IgD-negative memory B cell (primary cell): ENCODE measurements at regions not wholly inside any gene's neighbourhood (a gene's known extent, or its start where the extent isn't known, plus 50 kb on each side); places are given as distances from the start of the nearest gene placed in this dataset.

Source experiments
- H3K27ac Mint-ChIP-seq, 3 donors: one replicate each; pipeline ENCODE4 v1.8.0; 2020 to 2022; ENCODE audit warnings: mild to moderate bottlenecking in 3 of 3, mixed read lengths in 3 of 3, moderate library complexity in 1 of 3
- H3K27me3 Mint-ChIP-seq: one replicate; pipeline ENCODE4 v1.8.0; 2021; ENCODE audit warnings: mixed read lengths
- H3K36me3 Mint-ChIP-seq: one replicate; pipeline ENCODE4 v1.8.0; 2020; ENCODE audit warnings: mild to moderate bottlenecking, mixed read lengths
- H3K4me1 Mint-ChIP-seq, 3 donors: one replicate each; pipeline ENCODE4 v1.8.0; 2020 to 2022; ENCODE audit warnings: mixed read lengths in 3 of 3, mild to moderate bottlenecking in 1 of 3
- H3K4me3 Mint-ChIP-seq, 4 donors: one replicate each; pipeline ENCODE4 v1.8.0; 2020 to 2022; ENCODE audit warnings: mild to moderate bottlenecking in 4 of 4, mixed read lengths in 4 of 4, moderate library complexity in 3 of 4
- H3K9me3 Mint-ChIP-seq, 3 donors: one replicate each; pipeline ENCODE4 v1.8.0; 2020 to 2021; ENCODE audit warnings: mixed read lengths in 3 of 3, mild to moderate bottlenecking in 1 of 3

GRCh38 chr7:38052786-38053185 is 125.3 kb upstream of the STARD3NL start:
- no peak overlapping the region for H3K27ac Mint-ChIP-seq
- peaks cover 0 to 7% (median 2%) of the 10 kb centered on the region in 3 donors for H3K9me3 Mint-ChIP-seq
- no peaks in the 10 kb centered on the region for H3K4me1 Mint-ChIP-seq
- peaks cover 6% of the 10 kb centered on the region for H3K27me3 Mint-ChIP-seq
- no peaks in the 10 kb centered on the region for H3K36me3 Mint-ChIP-seq
- no peak overlapping the region for H3K4me3 Mint-ChIP-seq

- Mint-ChIP-seq H3K9me3 (peaks cover 0 to 1% (median under 1%) of the 10 kb centered on the region in 3 donors), H3K27ac (no peak overlapping the region), H3K36me3 (no peaks in the 10 kb centered on the region), H3K4me1 (no peaks in the 10 kb centered on the region), H3K4me3 (no peak overlapping the region), H3K27me3 (peaks cover 6% of the 10 kb centered on the region)
These were observed 123.8 kb upstream of the STARD3NL start for GRCh38 chr7:38054199-38054598.

GRCh38 chr7:38057829-38058228 is 120.2 kb upstream of the STARD3NL start:
- H3K9me3 Mint-ChIP-seq: no peaks in the 10 kb centered on the region
- H3K36me3 Mint-ChIP-seq: no peaks in the 10 kb centered on the region
- H3K27ac Mint-ChIP-seq: no peak overlapping the region
- H3K27me3 Mint-ChIP-seq: peaks cover 10% of the 10 kb centered on the region
- H3K4me1 Mint-ChIP-seq: no peaks in the 10 kb centered on the region
- H3K4me3 Mint-ChIP-seq: no peak overlapping the region

GRCh38 chr7:38060116-38060515 is 117.9 kb upstream of the STARD3NL start:
- Mint-ChIP-seq H3K36me3 (no peaks in the 10 kb centered on the region), H3K4me1 (no peaks in the 10 kb centered on the region), H3K9me3 (no peaks in the 10 kb centered on the region), H3K27me3 (peaks cover 6% of the 10 kb centered on the region), H3K27ac (no peak overlapping the region), H3K4me3 (no peak overlapping the region)

- H3K4me1 Mint-ChIP-seq: no peaks in the 10 kb centered on the region
- H3K27ac Mint-ChIP-seq: no peak overlapping the region
- H3K27me3 Mint-ChIP-seq: peaks cover 6% of the 10 kb centered on the region
- H3K9me3 Mint-ChIP-seq: no peaks in the 10 kb centered on the region
- no peaks in the 10 kb centered on the region for H3K36me3 Mint-ChIP-seq
- H3K4me3 Mint-ChIP-seq: no peak overlapping the region
These were observed 117.4 kb upstream of the STARD3NL start for GRCh38 chr7:38060637-38061036.

GRCh38 chr7:38066391-38066790 is 111.7 kb upstream of the STARD3NL start:
- no peak overlapping the region for H3K4me3 Mint-ChIP-seq
- peaks cover 9% of the 10 kb centered on the region for H3K27me3 Mint-ChIP-seq
- no peaks in the 10 kb centered on the region for H3K9me3 Mint-ChIP-seq
- no peaks in the 10 kb centered on the region for H3K36me3 Mint-ChIP-seq
- no peak overlapping the region for H3K27ac Mint-ChIP-seq
- no peaks in the 10 kb centered on the region for H3K4me1 Mint-ChIP-seq

- H3K9me3 Mint-ChIP-seq: no peaks in the 10 kb centered on the region
- peaks cover 5% of the 10 kb centered on the region for H3K27me3 Mint-ChIP-seq
- H3K36me3 Mint-ChIP-seq: no peaks in the 10 kb centered on the region
These were observed 109.6 kb upstream of the STARD3NL start for GRCh38 chr7:38068461-38068860.

GRCh38 chr7:38069052-38069451 is 109.0 kb upstream of the STARD3NL start:
- no peaks in the 10 kb centered on the region for H3K4me1 Mint-ChIP-seq
- H3K4me3 Mint-ChIP-seq: no peak overlapping the region
- peaks cover 7% of the 10 kb centered on the region for H3K27me3 Mint-ChIP-seq
- no peak overlapping the region for H3K27ac Mint-ChIP-seq
- no peaks in the 10 kb centered on the region for H3K36me3 Mint-ChIP-seq
- peaks cover 0 to 2% (median 0%) of the 10 kb centered on the region in 3 donors for H3K9me3 Mint-ChIP-seq

More at GRCh38 chr7:38068461-38068860, 109.6 kb upstream of the STARD3NL start:
- Mint-ChIP-seq H3K4me3 (no peak overlapping the region), H3K27ac (no peak overlapping the region), H3K4me1 (no peaks in the 10 kb centered on the region)

GRCh38 chr7:38070718-38071117 is 107.3 kb upstream of the STARD3NL start:
- Mint-ChIP-seq H3K27ac (no peak overlapping the region), H3K27me3 (peaks cover 10% of the 10 kb centered on the region)

GRCh38 chr7:38086857-38087256 is 91.2 kb upstream of the STARD3NL start:
- H3K4me1 Mint-ChIP-seq: no peaks in the 10 kb centered on the region
- no peak overlapping the region for H3K4me3 Mint-ChIP-seq
- peaks cover 2% of the 10 kb centered on the region for H3K36me3 Mint-ChIP-seq
- H3K27me3 Mint-ChIP-seq: peaks cover 2% of the 10 kb centered on the region
- peaks cover 5 to 15% (median 6%) of the 10 kb centered on the region in 3 donors for H3K9me3 Mint-ChIP-seq
- no peak overlapping the region for H3K27ac Mint-ChIP-seq

More at GRCh38 chr7:38070718-38071117, 107.3 kb upstream of the STARD3NL start:
- no peaks in the 10 kb centered on the region for H3K4me1 Mint-ChIP-seq
- H3K9me3 Mint-ChIP-seq: peaks cover 0 to 5% (median 0%) of the 10 kb centered on the region in 3 donors
- H3K36me3 Mint-ChIP-seq: no peaks in the 10 kb centered on the region
- H3K4me3 Mint-ChIP-seq: no peak overlapping the region

GRCh38 chr7:38102507-38102906 is 75.5 kb upstream of the STARD3NL start:
- Mint-ChIP-seq H3K27me3 (peaks cover 11% of the 10 kb centered on the region), H3K36me3 (no peaks in the 10 kb centered on the region), H3K4me3 (no peak overlapping the region), H3K27ac (no peak overlapping the region), H3K9me3 (peaks cover 0 to 11% (median 8%) of the 10 kb centered on the region in 3 donors), H3K4me1 (no peaks in the 10 kb centered on the region)

GRCh38 chr7:38105874-38106483 is 72.1 kb upstream of the STARD3NL start:
- Mint-ChIP-seq H3K36me3 (no peaks in the 10 kb centered on the region), H3K9me3 (no peaks in the 10 kb centered on the region), H3K4me1 (no peaks in the 10 kb centered on the region), H3K4me3 (no peak overlapping the region), H3K27ac (no peak overlapping the region), H3K27me3 (peaks cover 12% of the 10 kb centered on the region)

GRCh38 chr7:38107486-38107893 is 70.6 kb upstream of the STARD3NL start:
- Mint-ChIP-seq H3K27ac (peak overlapping the region in 1 of 3 donors; percentile 82), H3K4me1 (no peaks in the 10 kb centered on the region), H3K36me3 (no peaks in the 10 kb centered on the region), H3K27me3 (peaks cover 16% of the 10 kb centered on the region), H3K9me3 (no peaks in the 10 kb centered on the region), H3K4me3 (no peak overlapping the region)

- peaks cover 11% of the 10 kb centered on the region for H3K27me3 Mint-ChIP-seq
- no peaks in the 10 kb centered on the region for H3K4me1 Mint-ChIP-seq
- no peaks in the 10 kb centered on the region for H3K9me3 Mint-ChIP-seq
- peak overlapping the region in 1 of 3 donors; percentile 13 for H3K27ac Mint-ChIP-seq
- H3K4me3 Mint-ChIP-seq: no peak overlapping the region
- H3K36me3 Mint-ChIP-seq: peaks cover 2% of the 10 kb centered on the region
These were observed 66.0 kb upstream of the STARD3NL start for GRCh38 chr7:38112075-38112474.

GRCh38 chr7:38120076-38120475 is 58.0 kb upstream of the STARD3NL start:
- Mint-ChIP-seq H3K4me3 (no peak overlapping the region), H3K27me3 (peaks cover 15% of the 10 kb centered on the region), H3K36me3 (peaks cover 2% of the 10 kb centered on the region), H3K9me3 (peaks cover 2 to 4% (median 4%) of the 10 kb centered on the region in 3 donors), H3K27ac (no peak overlapping the region), H3K4me1 (no peaks in the 10 kb centered on the region)

GRCh38 chr7:38122501-38122900 is 55.5 kb upstream of the STARD3NL start:
- H3K4me3 Mint-ChIP-seq: no peak overlapping the region
- H3K36me3 Mint-ChIP-seq: peaks cover 2% of the 10 kb centered on the region
- H3K9me3 Mint-ChIP-seq: peaks cover 2 to 4% (median 4%) of the 10 kb centered on the region in 3 donors
- no peak overlapping the region for H3K27ac Mint-ChIP-seq
- peaks cover 10% of the 10 kb centered on the region for H3K27me3 Mint-ChIP-seq
- no peaks in the 10 kb centered on the region for H3K4me1 Mint-ChIP-seq
